ENCODE measurements at regions not wholly inside any gene's neighbourhood (a gene's known extent, or its start where the extent isn't known, plus 50 kb on each side); places are given as distances from the start of the nearest gene placed in this dataset.

DNA sequence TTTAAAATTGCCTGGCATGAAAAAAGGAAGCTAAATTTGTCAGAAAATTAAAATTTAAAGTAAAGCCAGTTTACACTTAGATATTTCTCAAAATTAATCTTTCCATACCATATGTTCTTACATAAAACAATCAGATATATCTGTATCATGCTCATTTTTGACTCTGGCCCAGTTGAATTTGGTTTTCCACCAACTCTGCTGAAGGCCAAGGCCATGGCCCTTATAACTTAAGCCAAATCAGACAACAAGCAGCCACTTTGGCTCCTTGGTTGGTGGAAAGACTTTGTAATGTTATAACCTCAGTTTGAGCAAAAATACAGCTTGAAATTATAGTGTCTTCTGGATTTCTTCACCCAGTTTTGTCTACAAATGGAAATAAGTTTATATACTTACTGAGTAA lies 97.3 kb downstream of the CENPW start:
- no peaks in the 10 kb centered on the region for H3K27me3 ChIP-seq
- no peak for DNase-seq
- TF ChIP-seq, protein P1, sequence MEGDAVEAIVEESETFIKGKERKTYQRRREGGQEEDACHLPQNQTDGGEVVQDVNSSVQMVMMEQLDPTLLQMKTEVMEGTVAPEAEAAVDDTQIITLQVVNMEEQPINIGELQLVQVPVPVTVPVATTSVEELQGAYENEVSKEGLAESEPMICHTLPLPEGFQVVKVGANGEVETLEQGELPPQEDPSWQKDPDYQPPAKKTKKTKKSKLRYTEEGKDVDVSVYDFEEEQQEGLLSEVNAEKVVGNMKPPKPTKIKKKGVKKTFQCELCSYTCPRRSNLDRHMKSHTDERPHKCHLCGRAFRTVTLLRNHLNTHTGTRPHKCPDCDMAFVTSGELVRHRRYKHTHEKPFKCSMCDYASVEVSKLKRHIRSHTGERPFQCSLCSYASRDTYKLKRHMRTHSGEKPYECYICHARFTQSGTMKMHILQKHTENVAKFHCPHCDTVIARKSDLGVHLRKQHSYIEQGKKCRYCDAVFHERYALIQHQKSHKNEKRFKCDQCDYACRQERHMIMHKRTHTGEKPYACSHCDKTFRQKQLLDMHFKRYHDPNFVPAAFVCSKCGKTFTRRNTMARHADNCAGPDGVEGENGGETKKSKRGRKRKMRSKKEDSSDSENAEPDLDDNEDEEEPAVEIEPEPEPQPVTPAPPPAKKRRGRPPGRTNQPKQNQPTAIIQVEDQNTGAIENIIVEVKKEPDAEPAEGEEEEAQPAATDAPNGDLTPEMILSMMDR (IDR thresholded peaks at IDR 0.05), result no peak
- TF ChIP-seq POLR2A (IDR thresholded peaks at IDR 0.05), result no peak
- H3K36me3 ChIP-seq, result no peaks in the 10 kb centered on the region
- H3K27ac ChIP-seq, result no peak overlapping the region
- no peaks in the 10 kb centered on the region for H3K9me3 ChIP-seq
- H3K4me3 ChIP-seq, result no peak overlapping the region
- no peaks in the 10 kb centered on the region for H3K4me1 ChIP-seq

DNA sequence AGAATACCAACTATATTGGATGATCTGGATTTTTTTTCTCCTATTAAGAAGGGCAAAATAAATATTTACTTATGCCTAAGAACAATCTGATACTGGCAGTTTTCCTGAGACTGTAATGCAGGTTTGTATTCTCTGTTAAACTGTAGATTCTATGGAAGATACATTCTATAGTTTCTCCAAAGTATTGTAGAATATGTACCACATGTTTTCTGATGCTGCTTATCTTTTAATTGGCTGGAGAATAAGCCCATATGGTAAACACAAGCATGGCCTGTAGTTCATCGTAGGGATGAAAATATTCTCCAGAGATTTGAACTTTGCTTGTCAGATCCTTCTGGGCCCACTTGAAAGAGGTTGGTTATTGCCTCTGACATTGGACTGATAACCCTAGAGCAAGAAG lies 99.1 kb downstream of the CENPW start:
- H3K9me3 ChIP-seq, result no peaks in the 10 kb centered on the region
- H3K36me3 ChIP-seq, result no peaks in the 10 kb centered on the region
- H3K27ac ChIP-seq, result no peak overlapping the region
- no peak for TF ChIP-seq POLR2A (IDR thresholded peaks at IDR 0.05)
- TF ChIP-seq, protein P1 (IDR thresholded peaks at IDR 0.05), result no peak
- no peaks in the 10 kb centered on the region for H3K4me1 ChIP-seq
- H3K27me3 ChIP-seq, result no peaks in the 10 kb centered on the region
- DNase-seq, result no peak
- no peak overlapping the region for H3K4me3 ChIP-seq

DNA sequence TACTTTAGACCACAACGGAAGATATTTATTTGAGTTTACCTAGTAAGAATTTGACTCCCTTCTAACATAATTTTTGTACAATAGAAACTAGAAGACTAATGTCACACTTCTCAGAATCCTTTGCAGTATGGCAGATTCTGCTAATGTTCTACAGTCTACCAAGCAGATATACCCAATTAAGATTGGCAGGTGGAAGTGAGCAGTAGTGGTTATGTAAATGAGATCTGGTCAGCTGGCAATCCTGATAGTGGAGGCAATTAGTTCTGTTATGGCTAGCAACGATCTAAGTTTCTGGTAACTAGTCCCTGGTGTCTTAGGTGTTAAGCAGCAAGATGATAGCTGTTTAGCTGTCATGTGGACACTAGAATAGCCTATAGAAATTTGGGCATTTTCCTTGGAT lies 101.0 kb downstream of the CENPW start:
- H3K4me1 ChIP-seq, result no peaks in the 10 kb centered on the region
- no peaks in the 10 kb centered on the region for H3K36me3 ChIP-seq
- DNase-seq, result no peak
- H3K27ac ChIP-seq, result no peak overlapping the region
- TF ChIP-seq, protein P1 (IDR thresholded peaks at IDR 0.05), result no peak
- no peak for TF ChIP-seq POLR2A (IDR thresholded peaks at IDR 0.05)
- H3K27me3 ChIP-seq, result no peaks in the 10 kb centered on the region
- H3K4me3 ChIP-seq, result no peak overlapping the region
- H3K9me3 ChIP-seq, result no peaks in the 10 kb centered on the region

DNA sequence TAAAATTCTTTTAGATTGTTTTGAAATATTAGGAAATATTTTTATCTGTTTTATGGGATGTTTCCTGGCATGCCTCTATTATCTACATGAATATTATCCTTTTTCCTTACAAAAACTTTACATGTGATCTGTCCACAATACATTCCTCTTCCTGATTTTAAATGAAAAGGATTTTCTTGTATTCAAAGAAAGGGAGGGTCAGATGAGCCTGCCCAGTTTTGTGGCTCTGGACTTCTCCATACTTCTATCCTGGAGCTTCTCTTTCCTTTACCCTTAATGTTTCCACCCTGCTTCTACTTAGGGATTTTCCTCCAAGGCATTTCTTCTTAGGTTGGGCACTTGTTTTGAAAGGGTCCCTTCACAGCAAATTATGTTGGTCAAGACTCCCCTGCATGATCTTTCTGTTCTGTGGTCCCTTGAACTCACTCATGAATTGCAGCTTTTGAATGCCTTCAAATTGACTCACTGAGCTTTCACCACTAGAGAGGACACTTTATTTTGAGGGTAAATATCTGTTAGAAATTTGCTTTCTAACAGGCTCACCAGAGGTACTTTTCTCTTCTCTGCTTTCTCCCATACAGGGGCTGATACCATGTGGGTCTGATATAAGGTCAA lies 104.9 kb downstream of the CENPW start:
- Histone ChIP-seq H3K4me1 (no peaks in the 10 kb centered on the region), H3K9me3 (no peaks in the 10 kb centered on the region), H3K36me3 (no peaks in the 10 kb centered on the region), H3K27ac (no peak overlapping the region), H3K4me3 (no peak overlapping the region), H3K27me3 (no peaks in the 10 kb centered on the region)
- TF ChIP-seq, protein P1 (IDR thresholded peaks at IDR 0.05), result no peak
- TF ChIP-seq POLR2A (IDR thresholded peaks at IDR 0.05), result no peak
- DNase-seq, result no peak

DNA sequence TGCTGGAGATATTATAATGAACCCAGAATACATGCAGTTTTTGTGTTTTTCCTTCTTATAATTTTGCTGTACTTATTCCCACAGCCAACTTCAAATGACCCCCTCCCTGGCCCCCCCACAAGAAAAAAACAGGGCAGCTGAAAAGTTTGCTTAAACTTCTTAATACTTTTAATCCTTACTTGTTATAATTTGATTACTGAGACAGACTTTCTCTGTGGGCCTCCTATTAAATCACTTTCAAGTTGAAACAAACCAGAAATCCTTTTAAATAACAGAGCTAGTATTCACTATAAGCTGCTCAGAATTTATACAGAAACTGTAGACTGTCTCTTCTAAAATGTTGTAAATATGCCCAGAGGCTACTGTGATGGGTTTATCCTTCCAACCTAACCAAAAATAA lies 106.3 kb downstream of the CENPW start:
- TF ChIP-seq POLR2A (IDR thresholded peaks at IDR 0.05), result no peak
- TF ChIP-seq, protein P1 (IDR thresholded peaks at IDR 0.05), result no peak
- DNase-seq, result no peak
- Histone ChIP-seq H3K4me1 (no peaks in the 10 kb centered on the region), H3K36me3 (no peaks in the 10 kb centered on the region), H3K27ac (no peak overlapping the region), H3K27me3 (no peaks in the 10 kb centered on the region), H3K9me3 (no peaks in the 10 kb centered on the region), H3K4me3 (no peak overlapping the region)

DNA sequence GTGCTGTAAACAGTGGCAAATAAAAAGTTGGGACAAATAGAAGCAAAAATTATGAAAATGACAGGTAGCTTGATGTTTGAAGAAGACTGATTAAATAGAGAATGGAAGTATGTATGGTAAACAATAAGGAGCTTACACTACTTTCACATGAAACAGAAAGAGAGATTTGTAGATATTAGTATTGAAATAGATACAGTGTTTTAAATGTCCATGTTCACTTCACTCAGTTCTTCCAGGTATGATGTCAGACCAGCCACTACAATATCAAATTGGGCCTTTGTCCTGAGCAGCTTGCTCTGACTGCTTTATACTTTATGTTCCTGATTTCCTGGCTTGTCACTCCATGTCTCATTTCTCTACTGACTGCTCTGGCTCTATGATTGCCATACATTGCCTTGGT lies 107.5 kb downstream of the CENPW start:
- Histone ChIP-seq H3K9me3 (no peaks in the 10 kb centered on the region), H3K4me3 (no peak overlapping the region), H3K27ac (no peak overlapping the region), H3K27me3 (no peaks in the 10 kb centered on the region), H3K36me3 (no peaks in the 10 kb centered on the region), H3K4me1 (no peaks in the 10 kb centered on the region)
- no peak for DNase-seq
- TF ChIP-seq, protein P1 (IDR thresholded peaks at IDR 0.05), result no peak
- no peak for TF ChIP-seq POLR2A (IDR thresholded peaks at IDR 0.05)
